LNCaP clone FGC (cell line): ENCODE measurements at regions not wholly inside any gene's neighbourhood (a gene's known extent, or its start where the extent isn't known, plus 50 kb on each side); places are given as distances from the start of the nearest gene placed in this dataset.

Experiments used
- DNase-seq: peaks from one replicate; pipeline ENCODE4 v3.0.0-alpha.2; 2011; ENCODE audit warnings: low read depth
- H3K4me3 ChIP-seq: 2 replicates; pipeline ENCODE4 v1.5.1; 2011; ENCODE audit warnings: mild to moderate bottlenecking, low read depth, low read length, control low read depth
- CTCF ChIP-seq: IDR thresholded peaks from 2 replicates; pipeline ENCODE4 v1.5.1; 2012; ENCODE audit warnings: mild to moderate bottlenecking; ENCODE audit not compliant: control insufficient read depth, insufficient read depth; ENCODE audit errors: extremely low read depth

GRCh38 chr5:53364061-53364460 is 116.4 kb upstream of the FST start:
- no peak for TF ChIP-seq CTCF
- DNase-seq = no peak
- no peak overlapping the region for H3K4me3 ChIP-seq

GRCh38 chr5:53366245-53366644 is 114.2 kb upstream of the FST start:
- TF ChIP-seq CTCF = no peak
- H3K4me3 ChIP-seq = no peak overlapping the region
- no peak for DNase-seq

- no peak overlapping the region for H3K4me3 ChIP-seq
- DNase-seq = no peak
- TF ChIP-seq CTCF = no peak
These were observed 112.7 kb upstream of the FST start for GRCh38 chr5:53367727-53368126.

GRCh38 chr5:53368516-53368915 is 111.9 kb upstream of the FST start:
- peak; percentile 75 for DNase-seq

GRCh38 chr5:53368966-53369605 is 111.3 kb upstream of the FST start:
- DNase-seq = peak; percentile 11
- no peak for TF ChIP-seq CTCF
- no peak overlapping the region for H3K4me3 ChIP-seq

More at GRCh38 chr5:53368516-53368915, 111.9 kb upstream of the FST start:
- no peak for TF ChIP-seq CTCF
- H3K4me3 ChIP-seq = no peak overlapping the region

- DNase-seq = no peak
- no peak overlapping the region for H3K4me3 ChIP-seq
- TF ChIP-seq CTCF = no peak
These were observed 110.7 kb upstream of the FST start for GRCh38 chr5:53369681-53370080.
